ENCODE measurements at regions not wholly inside any gene's neighbourhood (a gene's known extent, or its start where the extent isn't known, plus 50 kb on each side); places are given as distances from the start of the nearest gene placed in this dataset.

DNA sequence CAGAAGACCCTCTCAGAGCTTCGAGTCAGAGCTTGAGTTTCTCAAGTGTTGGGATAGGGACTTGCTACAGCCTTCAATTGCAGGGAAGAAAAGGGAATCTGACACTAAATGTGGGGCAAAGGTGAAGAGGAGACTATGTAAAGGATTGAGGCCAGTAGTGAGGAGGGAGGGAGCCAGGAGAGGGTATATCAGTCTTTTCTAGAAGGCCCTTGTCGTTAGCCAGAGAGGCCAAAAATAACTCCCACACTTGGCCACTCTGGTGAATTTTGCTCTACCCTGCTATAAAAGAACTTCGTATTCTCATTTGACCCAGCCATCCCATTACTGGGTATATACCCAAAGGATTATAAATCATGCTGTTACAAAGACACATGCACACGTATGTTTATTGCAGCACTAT is 162.0 kb downstream of the MDFIC start:
- DNase-seq (ENCODE audit: low spot score) = no peak

DNA sequence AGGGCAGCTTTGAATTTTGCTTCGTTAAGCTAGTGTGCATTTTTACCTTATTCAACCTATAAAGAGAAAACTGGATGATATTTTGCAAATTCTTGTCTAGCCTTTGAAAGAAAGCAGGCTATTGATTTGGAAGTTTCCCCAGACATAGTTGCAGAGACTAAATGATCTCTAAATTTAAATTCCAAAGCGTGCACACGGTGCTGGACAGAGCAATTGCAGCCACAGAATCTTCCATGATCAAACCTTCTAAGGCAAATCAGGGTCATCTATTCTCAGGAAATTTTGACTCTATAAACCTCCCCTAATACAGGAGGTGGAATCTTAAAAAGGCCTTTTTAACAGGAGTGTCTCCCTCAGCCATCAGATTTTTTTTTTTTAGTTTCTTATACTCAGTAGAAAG is 159.9 kb downstream of the MDFIC start:
- DNase-seq (ENCODE audit: low spot score) = no peak

DNA sequence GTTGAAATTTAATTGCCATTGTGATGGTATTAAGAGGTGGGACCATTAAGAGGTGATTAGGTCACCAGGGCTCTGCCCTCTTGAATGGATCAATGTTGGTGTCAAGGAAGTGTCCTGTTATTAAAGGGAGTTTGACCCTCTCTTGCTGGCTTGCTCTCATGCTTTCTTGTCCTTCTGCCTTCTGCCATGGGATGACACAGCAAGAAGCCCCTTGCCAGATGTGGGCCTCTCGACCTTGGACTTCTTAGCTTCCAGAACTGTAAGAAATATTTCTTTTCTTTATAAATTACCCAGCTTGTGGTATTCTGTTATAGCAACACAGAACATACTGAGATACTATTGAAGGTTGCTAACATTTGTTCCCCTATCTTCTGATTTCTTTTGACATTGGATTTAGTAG is 157.0 kb downstream of the MDFIC start:
- DNase-seq (ENCODE audit: low spot score) = no peak

DNA sequence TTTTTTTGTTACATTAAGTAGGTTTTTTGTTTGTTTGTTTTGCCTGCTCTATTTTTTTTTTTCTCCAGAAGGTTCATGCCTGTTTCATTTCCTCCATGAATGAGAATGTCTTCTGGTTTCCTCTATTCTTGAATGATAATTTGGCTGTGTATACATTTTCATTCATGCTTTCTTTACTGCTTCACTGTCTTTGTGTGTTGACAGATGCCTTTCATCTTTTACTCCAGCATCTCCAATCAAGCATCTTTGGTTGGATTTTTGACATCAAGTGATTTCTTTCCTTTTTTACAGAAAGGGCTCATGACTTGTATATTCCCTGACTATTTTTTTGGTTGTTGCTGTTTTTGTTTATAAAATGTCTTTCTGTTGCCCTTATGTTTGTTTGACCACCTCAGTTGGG is 156.5 kb downstream of the MDFIC start:
- no peak for DNase-seq (ENCODE audit: low spot score)

GRCh38 chr7:115070311-115070710 is 148.4 kb downstream of the MDFIC start:
- no peak for DNase-seq (ENCODE audit: low spot score)
